PC-9 (cell line): ENCODE measurements at regions not wholly inside any gene's neighbourhood (a gene's known extent, or its start where the extent isn't known, plus 50 kb on each side); places are given as distances from the start of the nearest gene placed in this dataset.

Experiments used
- CTCF ChIP-seq: fragments of 200-600 bp; sonication (generic); conservative IDR thresholded peaks from 2 replicates; pipeline ENCODE4 v1.6.1; 2017; ENCODE audit warnings: mixed run types, antibody characterized with exemption, mild to moderate bottlenecking, moderate library complexity
- EZH2 ChIP-seq: fragments of 200-600 bp; sonication (generic); IDR thresholded peaks from 2 replicates; pipeline ENCODE4 v1.8.0; 2017; ENCODE audit warnings: antibody characterized with exemption, low read depth

GRCh38 chr2:139259422-139260051 is 479.3 kb upstream of the NXPH2 start:
- TF ChIP-seq CTCF (no peak), EZH2 (no peak)
